Colonic mucosa (tissue), 4 donors: ENCODE measurements at regions not wholly inside any gene's neighbourhood (a gene's known extent, or its start where the extent isn't known, plus 50 kb on each side); places are given as distances from the start of the nearest gene placed in this dataset.
"Not testable (repeated sequence)": the region's sequence is repeated elsewhere in the genome, so short reads cannot be mapped to it uniquely, and the experiment has no call there.

ENCODE experiments used
- DNase-seq: peaks from one replicate; pipeline ENCODE4 v3.0.0-alpha.2; 2020
- H3K27ac ChIP-seq: fragments of 200-600 bp; one replicate; pipeline ENCODE4 v1.8.0; 2021
- H3K27me3 ChIP-seq: fragments of 200-600 bp; one replicate; pipeline ENCODE4 v1.8.0; 2021
- H3K36me3 ChIP-seq: fragments of 200-600 bp; one replicate; pipeline ENCODE4 v1.8.0; 2021
- H3K4me1 ChIP-seq: fragments of 200-600 bp; one replicate; pipeline ENCODE4 v1.8.0; 2021; ENCODE audit warnings: mild to moderate bottlenecking
- H3K4me3 ChIP-seq: fragments of 200-600 bp; one replicate; pipeline ENCODE4 v1.8.0; 2021
- H3K9ac ChIP-seq, 2 donors: one replicate each; pipeline ENCODE4 v1.7.0; 2013; ENCODE audit warnings: control low read depth in 2 of 2, low read depth in 2 of 2, low read length in 2 of 2
- H3K9me3 ChIP-seq: fragments of 200-600 bp; one replicate; pipeline ENCODE4 v1.8.0; 2021
- intact Hi-C: fragments of 100-400 bp; cut with DNase I; formaldehyde crosslinking; loops from one replicate; pipeline ENCODE4 v1.14.1; 2022
- TF ChIP-seq, protein P1 (sequence below): fragments of 200-600 bp; IDR thresholded peaks from one replicate; pipeline ENCODE4 v1.8.0; 2022; ENCODE audit warnings: antibody characterized with exemption, mild to moderate bottlenecking
- donor health status: healthy.
- donor health status: DM: no; HTN: no; CAD: no.
- donor health status: DM: no; HTN: no; CAD: no.

DNA sequence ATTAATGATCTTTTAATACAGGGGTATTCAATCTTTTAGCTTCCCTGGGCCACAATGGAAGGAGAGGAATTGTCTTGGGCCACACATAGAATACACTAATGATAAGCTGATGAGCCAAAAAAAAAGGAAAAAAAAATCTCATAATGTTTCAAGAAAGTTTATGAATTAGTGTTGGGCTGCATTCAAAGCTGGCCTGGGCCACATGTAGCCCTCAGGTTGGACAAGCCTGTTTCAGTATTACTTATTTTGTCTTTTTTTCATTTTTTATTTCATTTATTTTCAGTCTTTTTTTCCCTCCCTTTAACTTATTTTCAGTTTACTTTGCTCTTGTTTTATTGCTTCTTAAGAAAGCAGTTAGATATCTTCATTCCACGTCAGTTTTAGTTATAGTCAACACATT lies 2171.8 kb upstream of the DEFB115 start:
- Histone ChIP-seq H3K4me1 (no peaks in the 10 kb centered on the region), H3K9me3 (no peaks in the 10 kb centered on the region), H3K36me3 (no peaks in the 10 kb centered on the region), H3K4me3 (no peak overlapping the region), H3K27me3 (no peaks in the 10 kb centered on the region), H3K9ac (no peak overlapping the region), H3K27ac (no peak overlapping the region)
- TF ChIP-seq, protein P1, sequence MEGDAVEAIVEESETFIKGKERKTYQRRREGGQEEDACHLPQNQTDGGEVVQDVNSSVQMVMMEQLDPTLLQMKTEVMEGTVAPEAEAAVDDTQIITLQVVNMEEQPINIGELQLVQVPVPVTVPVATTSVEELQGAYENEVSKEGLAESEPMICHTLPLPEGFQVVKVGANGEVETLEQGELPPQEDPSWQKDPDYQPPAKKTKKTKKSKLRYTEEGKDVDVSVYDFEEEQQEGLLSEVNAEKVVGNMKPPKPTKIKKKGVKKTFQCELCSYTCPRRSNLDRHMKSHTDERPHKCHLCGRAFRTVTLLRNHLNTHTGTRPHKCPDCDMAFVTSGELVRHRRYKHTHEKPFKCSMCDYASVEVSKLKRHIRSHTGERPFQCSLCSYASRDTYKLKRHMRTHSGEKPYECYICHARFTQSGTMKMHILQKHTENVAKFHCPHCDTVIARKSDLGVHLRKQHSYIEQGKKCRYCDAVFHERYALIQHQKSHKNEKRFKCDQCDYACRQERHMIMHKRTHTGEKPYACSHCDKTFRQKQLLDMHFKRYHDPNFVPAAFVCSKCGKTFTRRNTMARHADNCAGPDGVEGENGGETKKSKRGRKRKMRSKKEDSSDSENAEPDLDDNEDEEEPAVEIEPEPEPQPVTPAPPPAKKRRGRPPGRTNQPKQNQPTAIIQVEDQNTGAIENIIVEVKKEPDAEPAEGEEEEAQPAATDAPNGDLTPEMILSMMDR: no peak
- DNase-seq: no peak
- intact Hi-C loops: no loop called here

DNA sequence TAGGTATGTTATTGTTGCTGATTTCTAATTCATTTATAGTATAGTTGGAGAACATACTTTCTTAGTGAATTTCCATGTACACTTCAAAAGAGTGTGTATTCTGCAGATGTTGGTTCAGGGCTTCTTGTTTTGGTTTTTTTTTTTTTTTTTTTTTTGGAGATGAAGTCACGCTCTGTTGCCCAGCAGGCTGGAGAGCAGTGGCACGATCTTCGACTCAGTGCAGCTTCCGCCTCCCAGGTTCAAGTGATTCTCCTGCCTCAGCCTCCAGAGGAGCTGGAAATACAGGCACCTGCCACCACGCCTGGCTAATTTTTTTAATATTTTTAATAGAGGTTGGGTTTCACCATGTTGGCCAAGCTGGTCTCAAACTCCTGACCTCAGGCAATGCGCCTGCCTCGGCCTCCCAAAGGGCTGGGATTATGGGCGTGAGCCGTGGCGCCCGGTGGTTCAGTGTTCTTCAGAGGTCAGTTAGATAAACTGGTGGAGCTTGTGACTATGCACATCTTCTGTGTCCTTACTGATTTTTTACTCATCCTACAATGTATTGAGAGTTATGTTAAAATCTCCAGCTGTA lies 2171.2 kb upstream of the DEFB115 start:
- H3K27ac ChIP-seq, H3K4me3 ChIP-seq, H3K36me3 ChIP-seq, H3K9ac ChIP-seq, H3K4me1 ChIP-seq, H3K9me3 ChIP-seq, intact Hi-C loops, DNase-seq, H3K27me3 ChIP-seq: not testable (repeated sequence)

DNA sequence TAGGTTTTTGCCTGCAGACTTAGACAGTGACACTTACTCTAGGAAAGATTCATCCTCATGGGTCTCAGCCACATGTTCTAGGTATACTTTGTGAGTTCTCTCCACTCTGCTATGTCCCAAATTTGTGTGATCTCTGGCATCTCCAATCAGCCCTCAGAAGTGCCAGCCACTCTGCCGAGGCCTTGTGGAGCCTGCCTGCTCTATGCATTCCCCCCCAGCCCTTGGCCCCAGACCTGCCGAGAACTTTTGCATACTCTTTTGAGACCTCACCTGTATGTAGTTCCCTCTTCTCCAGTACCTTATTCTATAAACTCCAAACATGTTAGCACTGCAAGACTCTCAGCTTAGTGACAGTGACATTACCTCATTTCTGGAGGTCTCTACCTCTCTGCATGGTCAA lies 2170.5 kb upstream of the DEFB115 start:
- Histone ChIP-seq H3K9me3 (no peaks in the 10 kb centered on the region), H3K27ac (no peak overlapping the region), H3K4me1 (no peaks in the 10 kb centered on the region), H3K9ac (no peak overlapping the region), H3K36me3 (no peaks in the 10 kb centered on the region), H3K4me3 (no peak overlapping the region), H3K27me3 (no peaks in the 10 kb centered on the region)
- DNase-seq: no peak
- intact Hi-C loops: no loop called here
- TF ChIP-seq, protein P1: no peak

DNA sequence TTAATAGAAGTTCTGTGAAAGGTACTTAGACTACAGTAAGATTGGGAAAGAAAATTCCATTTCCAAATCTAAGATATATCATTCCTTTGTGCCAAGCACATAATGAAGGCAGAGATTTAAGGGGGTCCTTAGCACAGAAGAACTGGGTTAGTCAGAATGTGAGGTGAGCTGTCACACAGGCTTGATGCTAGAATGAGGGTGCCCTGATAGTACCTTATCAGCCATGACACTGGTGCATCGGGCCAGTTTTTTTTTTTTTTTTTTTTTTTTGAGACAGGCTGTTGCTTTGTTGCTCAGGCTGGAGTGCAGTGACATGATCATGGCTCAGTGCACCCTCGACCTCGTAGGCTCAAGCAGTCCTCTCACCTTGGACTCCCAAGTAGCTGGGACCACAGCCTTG lies 2169.6 kb upstream of the DEFB115 start:
- intact Hi-C loops, DNase-seq, H3K27me3 ChIP-seq, H3K9ac ChIP-seq, H3K4me1 ChIP-seq, H3K4me3 ChIP-seq, H3K27ac ChIP-seq, H3K36me3 ChIP-seq, H3K9me3 ChIP-seq: not testable (repeated sequence)

DNA sequence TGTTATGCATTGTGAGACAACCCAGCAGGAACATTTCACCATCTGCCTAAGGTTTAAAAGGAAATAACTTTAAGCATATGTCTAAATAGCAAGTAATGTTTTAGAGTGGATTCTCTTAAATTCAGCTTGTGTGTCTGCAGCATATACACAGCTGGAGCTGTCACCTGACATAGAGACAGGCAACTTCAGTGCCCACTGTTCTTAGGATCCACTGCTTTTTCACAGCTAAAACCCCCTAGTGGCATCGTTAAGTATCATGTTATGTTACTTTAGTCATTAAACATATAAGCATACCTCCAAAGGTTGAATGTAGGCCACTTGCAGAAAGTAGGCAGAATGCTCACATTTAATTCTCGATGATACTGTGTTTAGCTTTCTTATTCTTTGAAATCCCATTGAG lies 2169.0 kb upstream of the DEFB115 start:
- H3K9me3 ChIP-seq, intact Hi-C loops, H3K36me3 ChIP-seq, H3K27ac ChIP-seq, H3K9ac ChIP-seq, H3K4me3 ChIP-seq, H3K27me3 ChIP-seq, DNase-seq, H3K4me1 ChIP-seq: not testable (repeated sequence)

DNA sequence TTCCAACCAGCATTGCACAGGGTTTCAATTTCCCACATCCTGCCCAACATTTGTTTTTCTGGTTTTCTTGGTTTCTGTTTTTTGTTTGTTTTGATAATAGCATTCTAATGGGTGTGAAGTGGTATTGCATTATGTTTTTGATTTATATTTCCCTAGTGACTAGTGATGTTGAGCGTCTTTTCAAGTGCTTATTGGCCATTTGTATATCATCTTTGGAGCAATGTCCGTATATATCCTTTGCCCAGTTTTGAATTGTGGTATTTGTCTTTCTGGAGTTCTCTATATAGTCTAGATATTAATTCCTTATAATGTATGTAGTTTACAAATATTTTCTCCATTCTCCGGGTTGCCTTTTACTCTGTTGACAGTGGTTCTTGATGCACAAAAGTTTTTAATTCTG lies 2168.1 kb upstream of the DEFB115 start:
- H3K27ac ChIP-seq, H3K36me3 ChIP-seq, H3K27me3 ChIP-seq, intact Hi-C loops, H3K9ac ChIP-seq, DNase-seq, H3K4me3 ChIP-seq, H3K9me3 ChIP-seq, H3K4me1 ChIP-seq: not testable (repeated sequence)

DNA sequence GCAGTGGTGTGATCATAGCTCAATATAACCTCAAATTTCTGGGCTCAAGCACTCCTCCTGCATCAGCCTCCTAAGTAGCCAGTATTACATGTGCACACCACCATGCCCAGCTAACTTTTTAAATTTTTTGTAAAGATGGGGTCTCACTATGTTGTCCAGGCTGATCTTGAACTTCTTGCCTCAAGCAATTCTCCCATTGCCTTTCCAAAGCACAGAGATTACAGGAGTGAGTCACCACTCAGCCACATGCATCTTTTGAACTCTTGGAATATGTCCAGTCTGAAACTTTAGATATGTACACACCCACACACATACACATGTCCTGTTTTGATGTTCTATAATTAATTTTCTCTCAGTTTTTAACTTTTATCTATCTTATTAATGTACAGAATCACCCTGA lies 2163.5 kb upstream of the DEFB115 start:
- H3K27ac ChIP-seq, H3K36me3 ChIP-seq, H3K4me3 ChIP-seq, H3K27me3 ChIP-seq, H3K4me1 ChIP-seq, DNase-seq, H3K9ac ChIP-seq, intact Hi-C loops, H3K9me3 ChIP-seq: not testable (repeated sequence)

DNA sequence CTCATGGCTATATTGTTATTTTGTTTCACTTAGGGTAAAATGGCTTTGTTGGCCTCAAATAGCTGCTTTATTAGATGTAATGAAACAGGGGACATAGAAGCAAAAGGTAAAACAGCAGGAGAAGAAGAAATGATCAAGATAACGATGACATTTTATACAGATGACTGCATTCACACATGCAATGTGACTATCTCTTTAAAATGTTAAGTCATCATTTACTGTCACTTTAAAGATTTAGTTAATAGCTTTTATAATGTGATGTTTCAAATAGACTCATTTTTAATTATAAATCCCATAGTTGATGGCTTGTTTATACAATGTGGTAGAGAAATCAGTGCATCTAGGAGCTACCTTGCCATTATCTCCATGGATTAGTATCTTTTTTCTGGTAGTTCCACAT lies 2160.8 kb upstream of the DEFB115 start:
- H3K27ac ChIP-seq, H3K36me3 ChIP-seq: not testable (repeated sequence)

DNA sequence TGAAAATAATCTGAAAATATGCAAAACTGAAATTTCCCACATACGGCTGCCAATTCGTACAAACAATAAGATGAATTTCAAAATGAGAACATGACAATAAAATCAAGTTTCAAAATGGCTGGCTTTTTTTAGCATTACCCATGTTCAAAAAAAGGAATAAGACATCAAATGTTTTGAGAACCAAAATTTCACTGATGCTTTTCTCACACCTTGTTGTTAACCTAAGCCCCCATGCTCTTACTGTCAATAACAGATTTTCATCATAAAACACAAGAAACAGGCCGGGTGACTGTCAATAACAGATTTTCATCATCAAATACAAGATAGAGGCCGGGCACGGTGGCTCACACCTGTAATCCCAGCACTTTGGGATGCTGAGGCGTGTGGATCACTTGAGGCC lies 2149.6 kb upstream of the DEFB115 start:
- H3K4me1 ChIP-seq, H3K9me3 ChIP-seq, H3K36me3 ChIP-seq, intact Hi-C loops, DNase-seq, H3K4me3 ChIP-seq, H3K27me3 ChIP-seq, H3K27ac ChIP-seq, H3K9ac ChIP-seq: not testable (repeated sequence)

More for the DNA sequence above, 2160.8 kb upstream of the DEFB115 start:
- H3K27me3 ChIP-seq, DNase-seq, H3K4me3 ChIP-seq, H3K9ac ChIP-seq, intact Hi-C loops, H3K4me1 ChIP-seq, H3K9me3 ChIP-seq: not testable (repeated sequence)

DNA sequence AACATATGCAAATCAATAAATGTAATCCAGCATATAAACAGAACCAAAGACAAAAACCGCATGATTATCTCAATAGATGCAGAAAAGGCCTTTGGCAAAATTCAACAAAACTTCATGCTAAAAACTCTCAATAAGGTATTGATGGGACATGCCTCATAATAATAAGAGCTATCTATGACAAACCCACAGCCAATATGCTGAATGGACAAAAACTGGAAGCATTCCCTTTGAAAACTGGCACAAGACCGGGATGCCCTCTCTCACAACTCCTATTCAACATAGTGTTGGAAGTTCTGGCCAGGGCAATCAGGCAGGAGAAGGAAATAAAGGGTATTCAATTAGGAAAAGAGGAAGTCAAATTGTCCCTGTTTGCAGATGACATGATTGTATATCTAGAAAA lies 2148.1 kb upstream of the DEFB115 start:
- H3K36me3 ChIP-seq, intact Hi-C loops: not testable (repeated sequence)

DNA sequence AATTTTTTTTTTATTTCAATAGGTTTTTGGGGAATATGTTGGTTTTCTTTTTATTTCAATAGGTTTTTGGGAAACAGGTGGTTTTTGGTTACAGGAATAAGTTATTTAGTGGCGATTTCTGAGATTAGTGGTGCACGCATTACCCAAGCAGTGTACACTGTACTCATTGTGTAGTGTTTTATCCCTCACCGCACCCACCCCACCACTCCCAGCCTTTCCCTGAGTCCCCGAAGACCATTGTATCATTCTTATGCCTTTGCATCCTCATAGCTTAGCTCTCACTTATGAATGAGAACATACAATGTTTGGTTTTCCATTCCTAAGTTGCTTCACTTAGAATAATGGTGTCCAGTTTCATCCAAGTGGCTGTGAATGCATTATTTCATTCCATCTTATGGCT lies 2142.4 kb upstream of the DEFB115 start:
- H3K9me3 ChIP-seq, H3K4me1 ChIP-seq, H3K36me3 ChIP-seq, DNase-seq, H3K4me3 ChIP-seq, intact Hi-C loops, H3K9ac ChIP-seq, H3K27me3 ChIP-seq, H3K27ac ChIP-seq: not testable (repeated sequence)

More for the DNA sequence above, 2148.1 kb upstream of the DEFB115 start:
- H3K4me3 ChIP-seq, H3K27me3 ChIP-seq, H3K4me1 ChIP-seq, H3K9me3 ChIP-seq, H3K27ac ChIP-seq, H3K9ac ChIP-seq, DNase-seq: not testable (repeated sequence)
